Aorta (tissue), 5 donors: ENCODE measurements at regions not wholly inside any gene's neighbourhood (a gene's known extent, or its start where the extent isn't known, plus 50 kb on each side); places are given as distances from the start of the nearest gene placed in this dataset.

ENCODE experiments used
- ATAC-seq: fragments of 200-7000 bp; cut with Tn5 transposase; one replicate; pipeline ENCODE4 v1.9.1; 2022; ENCODE audit warnings: moderate library complexity; ENCODE audit not compliant: low FRiP score
- DNase-seq, 2 donors: peaks; one replicate each; pipeline ENCODE4 v3.0.0-alpha.2; 2020
- H3K27ac ChIP-seq, 2 donors: one replicate each; pipeline ENCODE4 v1.5.1; 2013; ENCODE audit warnings: low read length in 2 of 2, mild to moderate bottlenecking in 2 of 2, moderate library complexity in 2 of 2, control low read depth in 1 of 2, inconsistent platforms in 1 of 2, low read depth in 1 of 2
- H3K27me3 ChIP-seq, 2 donors: one replicate each; pipeline ENCODE4 v1.6.1; 2013; ENCODE audit warnings: control low read depth in 1 of 2, low read length in 1 of 2, mild to moderate bottlenecking in 1 of 2, moderate library complexity in 1 of 2; ENCODE audit not compliant: insufficient read depth in 2 of 2, control insufficient read depth in 1 of 2
- H3K36me3 ChIP-seq, 2 donors: one replicate each; pipeline ENCODE4 v1.6.1; 2013; ENCODE audit warnings: control low read depth in 1 of 2, low read length in 1 of 2, mild to moderate bottlenecking in 1 of 2; ENCODE audit not compliant: insufficient read depth in 2 of 2, control insufficient read depth in 1 of 2
- H3K4me1 ChIP-seq, 2 donors: one replicate each; pipeline ENCODE4 v1.6.1; 2013; ENCODE audit warnings: low read length in 2 of 2, control low read depth in 1 of 2, mild to moderate bottlenecking in 1 of 2, moderate library complexity in 1 of 2; ENCODE audit not compliant: insufficient read depth in 2 of 2, control insufficient read depth in 1 of 2
- H3K4me3 ChIP-seq, 2 donors: one replicate each; pipeline ENCODE4 v1.5.1; 2013; ENCODE audit warnings: low read length in 2 of 2, control low read depth in 1 of 2, mild to moderate bottlenecking in 1 of 2
- H3K9me3 ChIP-seq: one replicate; pipeline ENCODE4 v1.6.1; 2013; ENCODE audit warnings: mild to moderate bottlenecking, low read length; ENCODE audit not compliant: control insufficient read depth
- WGBS, 2 donors: extraction: QIAGEN DNeasy Blood & Tissue Kit; methylation state at CpG; one replicate each; pipeline ENCODE4 v1.1.7; 2013; 5-methylcytosine and 5-hydroxymethylcytosine counted together
- intact Hi-C, 2 donors: fragments of 100-400 bp; cut with DNase I; formaldehyde crosslinking; loops; one replicate each; pipeline versions ENCODE4 v1.14.2 to v1.15.0; 2022
- donor health status: healthy with polysubstance abuse.
- donor health status: Bipolar disorder and iron deficiency.
- donor health status: DM: no; HTN: no; CAD: no.
- donor health status: DM: no; HTN: no; CAD: no.
- donor health status: DM: yes; HTN: yes; CAD: no.

DNA sequence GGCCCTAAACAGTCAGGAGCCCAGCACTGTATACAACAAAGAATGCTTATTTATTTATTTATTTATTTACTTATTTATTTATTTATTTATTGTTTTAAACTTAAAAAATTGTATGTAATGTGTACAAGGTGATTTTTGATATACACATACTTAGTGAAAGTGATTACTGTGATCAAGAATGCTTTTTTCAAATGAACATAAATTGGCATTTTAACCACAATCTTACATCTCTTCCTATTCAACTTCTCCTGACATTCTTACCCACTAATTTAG lies 776.6 kb downstream of the TSN start:
- Histone ChIP-seq H3K27me3 (no peaks in the 10 kb centered on the region), H3K4me1 (no peaks in the 10 kb centered on the region), H3K9me3 (no peaks in the 10 kb centered on the region), H3K36me3 (no peaks in the 10 kb centered on the region), H3K4me3 (no peak overlapping the region), H3K27ac (no peak overlapping the region)
- no peak for ATAC-seq
- intact Hi-C loops, result no loop called here
- DNase-seq, result no peak

DNA sequence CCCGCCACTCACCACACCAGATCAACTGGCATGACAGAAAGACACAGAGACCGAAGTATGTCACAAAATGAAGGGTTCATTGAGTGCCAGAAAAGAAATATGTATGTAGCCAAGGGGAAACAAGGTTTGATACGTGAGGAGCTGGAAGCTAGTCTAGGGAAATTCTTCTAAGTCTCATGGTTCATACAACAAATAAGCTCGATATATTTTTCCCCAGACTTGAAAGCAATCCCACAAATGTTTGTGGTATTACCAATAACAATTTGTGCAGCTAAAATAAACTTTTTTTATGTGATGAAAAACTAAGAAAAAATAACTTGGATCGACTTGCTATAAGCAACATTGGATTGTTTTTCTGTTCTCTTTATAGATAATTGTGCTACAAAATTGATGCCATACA lies 777.0 kb downstream of the TSN start:
- intact Hi-C loops, result no loop called here
- ATAC-seq, result no peak
- no peaks in the 10 kb centered on the region for H3K4me1 ChIP-seq
- no peaks in the 10 kb centered on the region for H3K36me3 ChIP-seq
- H3K9me3 ChIP-seq, result no peaks in the 10 kb centered on the region
- H3K4me3 ChIP-seq, result no peak overlapping the region
- H3K27ac ChIP-seq, result no peak overlapping the region
- H3K27me3 ChIP-seq, result no peaks in the 10 kb centered on the region
- WGBS, 2 donors, result 33 to 41% methylated on average over 5 of the region's 5 CpGs
- no peak for DNase-seq

DNA sequence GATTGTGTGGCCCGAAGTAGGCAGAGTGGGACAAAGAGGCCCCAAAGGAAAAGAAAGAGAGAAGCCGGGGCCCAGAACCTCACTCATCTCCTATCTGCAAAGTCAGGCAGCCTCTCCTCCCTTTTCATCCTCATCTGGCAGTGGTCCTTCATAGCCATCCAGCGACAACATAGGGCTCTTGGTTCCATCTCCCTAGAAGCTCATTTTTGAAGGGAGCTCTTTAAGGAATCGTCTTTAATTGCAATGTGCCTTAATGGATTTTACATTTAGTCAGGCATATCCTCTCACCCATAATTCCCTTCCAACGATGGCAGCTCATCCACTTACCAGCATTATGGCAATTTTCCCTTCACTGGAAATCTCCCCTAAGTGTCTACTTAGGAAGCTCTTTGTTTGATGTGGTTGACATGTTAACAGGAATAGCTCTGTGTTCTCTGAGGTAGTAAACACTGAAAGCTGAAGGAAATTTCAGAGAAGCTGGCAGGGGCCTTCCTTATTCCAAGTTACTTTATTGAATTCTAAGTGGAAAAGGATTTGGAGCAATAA lies 780.6 kb downstream of the TSN start:
- Histone ChIP-seq H3K4me3 (no peak overlapping the region), H3K27me3 (no peaks in the 10 kb centered on the region), H3K4me1 (no peaks in the 10 kb centered on the region), H3K36me3 (no peaks in the 10 kb centered on the region), H3K9me3 (peaks cover 2% of the 10 kb centered on the region), H3K27ac (no peak overlapping the region)
- DNase-seq, result no peak
- no peak for ATAC-seq
- intact Hi-C loops, result no loop called here
- 91 to 93% methylated on average over 5 of the region's 5 CpGs for WGBS, 2 donors

DNA sequence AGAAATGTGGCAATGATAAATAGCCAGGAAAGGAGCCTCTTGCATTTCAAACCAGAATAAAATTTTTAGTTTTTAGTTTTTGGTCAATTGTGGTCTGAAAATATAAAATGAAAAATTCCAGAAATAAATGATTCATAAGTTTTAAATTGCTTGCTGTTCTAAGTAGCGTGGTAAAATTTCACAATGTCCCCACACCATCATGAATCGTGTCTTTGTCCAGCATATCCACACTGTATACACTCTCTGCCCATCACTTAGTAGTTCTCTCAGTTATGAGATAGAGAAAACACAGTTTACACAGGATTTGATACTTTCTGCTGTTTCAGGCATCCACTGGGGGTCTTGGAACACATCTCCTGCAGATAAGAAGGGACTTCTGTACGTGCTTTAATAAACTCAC lies 783.9 kb downstream of the TSN start:
- H3K9me3 ChIP-seq, result peaks cover 2% of the 10 kb centered on the region
- 78 to 86% methylated on average over 3 of the region's 3 CpGs for WGBS, 2 donors
- intact Hi-C loops, result no loop called here

DNA sequence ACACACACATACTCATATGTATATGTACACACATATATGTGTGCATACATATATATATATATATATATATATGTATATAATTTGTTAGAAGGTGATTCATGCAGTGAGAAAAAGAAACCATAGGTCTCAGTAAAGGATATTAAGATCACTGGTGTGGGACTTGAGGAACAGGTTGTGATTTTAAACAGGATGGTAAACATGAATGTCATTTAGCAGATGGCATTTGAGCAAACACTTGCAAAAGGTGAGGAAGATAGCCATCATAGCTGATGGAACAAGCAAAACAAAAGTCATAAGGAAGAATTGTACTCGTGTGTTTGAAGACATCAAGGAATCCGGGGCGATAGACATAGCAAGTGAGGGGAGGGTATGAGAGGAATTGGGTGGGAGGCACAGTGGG lies 784.5 kb downstream of the TSN start:
- H3K4me1 ChIP-seq, result no peaks in the 10 kb centered on the region
- H3K4me3 ChIP-seq, result no peak overlapping the region
- no peaks in the 10 kb centered on the region for H3K36me3 ChIP-seq
- 77 to 86% methylated on average over 3 of the region's 3 CpGs for WGBS, 2 donors
- peaks cover 2% of the 10 kb centered on the region for H3K9me3 ChIP-seq
- DNase-seq, result no peak
- ATAC-seq, result no peak
- H3K27ac ChIP-seq, result no peak overlapping the region
- no peaks in the 10 kb centered on the region for H3K27me3 ChIP-seq
- intact Hi-C loops, result no loop called here

More for the DNA sequence above, 783.9 kb downstream of the TSN start:
- ATAC-seq (no peak), DNase-seq (no peak)
- Histone ChIP-seq H3K4me3 (no peak overlapping the region), H3K36me3 (no peaks in the 10 kb centered on the region), H3K27ac (no peak overlapping the region), H3K4me1 (no peaks in the 10 kb centered on the region), H3K27me3 (no peaks in the 10 kb centered on the region)

DNA sequence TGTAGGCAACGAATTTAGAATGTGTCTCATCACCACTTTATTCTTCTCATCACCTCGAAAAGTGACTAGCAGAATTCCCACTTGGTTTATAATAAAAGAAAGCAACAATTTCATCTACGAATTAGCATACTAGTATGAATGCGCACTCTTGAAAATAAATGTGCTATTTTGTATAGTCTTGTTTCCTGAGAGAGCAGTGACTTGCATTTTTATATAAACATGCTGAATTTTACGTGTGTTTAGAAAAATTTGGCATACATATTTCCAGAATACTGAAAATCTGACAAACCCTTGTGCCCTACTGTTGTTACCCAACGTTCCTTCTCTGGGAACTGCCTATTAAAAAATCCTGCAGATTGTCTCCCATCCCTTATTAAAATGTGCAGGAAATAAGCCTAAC lies 786.8 kb downstream of the TSN start:
- DNase-seq, result no peak
- no peak overlapping the region for H3K4me3 ChIP-seq
- 55 to 58% methylated on average over 6 of the region's 6 CpGs for WGBS, 2 donors
- intact Hi-C loops, result no loop called here
- peaks cover 2% of the 10 kb centered on the region for H3K9me3 ChIP-seq
- H3K4me1 ChIP-seq, result no peaks in the 10 kb centered on the region
- no peaks in the 10 kb centered on the region for H3K27me3 ChIP-seq
- no peak for ATAC-seq
- H3K27ac ChIP-seq, result no peak overlapping the region
- no peaks in the 10 kb centered on the region for H3K36me3 ChIP-seq

DNA sequence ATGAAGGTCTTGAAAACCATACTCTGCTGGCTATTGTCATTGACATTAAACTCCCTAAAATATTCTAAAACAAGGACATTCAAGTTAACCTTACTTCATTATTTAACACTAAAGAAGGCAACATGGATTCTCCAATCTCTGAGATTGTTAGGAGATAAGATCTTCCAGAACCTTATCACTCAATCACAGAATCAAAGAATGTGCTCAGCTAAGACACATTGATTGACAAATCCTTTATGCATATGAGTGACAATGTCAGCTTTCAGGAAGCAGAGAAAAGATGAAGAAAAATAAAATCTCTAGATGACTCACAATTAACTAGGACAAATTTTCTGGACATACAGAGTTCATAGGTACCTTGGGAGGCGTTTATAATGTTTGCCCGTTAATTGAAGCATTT lies 787.2 kb downstream of the TSN start:
- no peak overlapping the region for H3K4me3 ChIP-seq
- H3K27ac ChIP-seq, result no peak overlapping the region
- H3K4me1 ChIP-seq, result no peaks in the 10 kb centered on the region
- no peak for ATAC-seq
- intact Hi-C loops, result no loop called here
- WGBS, 2 donors, result 71 to 76% methylated on average over 2 of the region's 2 CpGs
- H3K36me3 ChIP-seq, result no peaks in the 10 kb centered on the region
- DNase-seq, result no peak
- peaks cover 2% of the 10 kb centered on the region for H3K9me3 ChIP-seq
- H3K27me3 ChIP-seq, result no peaks in the 10 kb centered on the region

DNA sequence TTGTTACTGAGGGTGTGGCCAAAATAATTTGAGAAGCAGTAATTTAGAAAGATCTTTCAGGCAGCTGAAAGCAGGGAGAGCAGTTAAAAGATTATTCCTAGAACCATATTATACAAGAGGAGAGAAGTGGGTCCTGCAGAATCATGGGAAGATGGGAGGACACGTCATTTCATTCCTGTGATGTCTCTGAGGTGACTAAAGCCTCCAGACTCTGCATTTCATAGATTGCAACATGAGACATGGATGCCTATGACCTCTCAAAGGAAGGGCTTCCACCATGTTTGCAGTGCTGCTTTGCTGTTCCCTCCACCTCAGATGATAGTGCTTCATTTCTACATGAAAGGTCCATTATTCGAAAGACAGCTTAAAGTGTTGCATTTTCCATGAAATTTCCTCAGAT lies 788.4 kb downstream of the TSN start:
- H3K9me3 ChIP-seq, result peaks cover 2% of the 10 kb centered on the region
- no peak overlapping the region for H3K4me3 ChIP-seq
- ATAC-seq, result no peak
- H3K27me3 ChIP-seq, result no peaks in the 10 kb centered on the region
- WGBS, 2 donors, result 87% methylated on average over 2 of the region's 2 CpGs
- H3K36me3 ChIP-seq, result no peaks in the 10 kb centered on the region
- no peak overlapping the region for H3K27ac ChIP-seq
- intact Hi-C loops, result no loop called here
- no peak for DNase-seq
- no peaks in the 10 kb centered on the region for H3K4me1 ChIP-seq

DNA sequence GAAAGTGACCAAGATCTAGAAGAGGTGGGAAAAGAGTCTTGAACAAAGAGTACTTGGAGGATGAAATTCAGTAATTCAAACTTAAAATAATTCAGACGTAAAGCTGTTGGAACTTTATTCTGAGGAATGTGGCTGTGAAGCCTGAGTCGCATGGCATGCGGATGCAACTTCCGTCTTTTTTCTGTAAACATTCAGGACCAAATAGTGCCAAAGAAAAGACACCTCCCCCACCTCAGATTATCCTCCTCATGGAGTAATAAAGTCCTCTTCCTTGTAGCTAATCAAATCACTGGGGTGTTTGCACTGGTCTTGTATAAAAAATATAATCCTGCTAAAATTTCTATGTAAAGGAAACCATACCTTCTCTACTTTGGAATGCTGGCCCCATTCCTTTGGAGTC lies 790.4 kb downstream of the TSN start:
- Histone ChIP-seq H3K27ac (no peak overlapping the region), H3K27me3 (no peaks in the 10 kb centered on the region), H3K9me3 (peaks cover under 1% of the 10 kb centered on the region), H3K36me3 (no peaks in the 10 kb centered on the region), H3K4me3 (no peak overlapping the region), H3K4me1 (no peaks in the 10 kb centered on the region)
- ATAC-seq (no peak), DNase-seq (no peak)
- intact Hi-C loops, result no loop called here
- WGBS, 2 donors, result 9 to 31% methylated on average over 4 of the region's 4 CpGs
